Ramos (cell line): ENCODE measurements at regions not wholly inside any gene's neighbourhood (a gene's known extent, or its start where the extent isn't known, plus 50 kb on each side); places are given as distances from the start of the nearest gene placed in this dataset.
"Not testable (repeated sequence)": the region's sequence is repeated elsewhere in the genome, so short reads cannot be mapped to it uniquely, and the experiment has no call there.

ENCODE experiments used
- in situ Hi-C: fragments of 300-500 bp; cut with MboI; formaldehyde crosslinking; loops from one replicate; pipeline ENCODE4 v1.14.3; 2022; ENCODE audit warnings: low sequenced_read_pairs; ENCODE audit not compliant: unreplicated experiment

DNA sequence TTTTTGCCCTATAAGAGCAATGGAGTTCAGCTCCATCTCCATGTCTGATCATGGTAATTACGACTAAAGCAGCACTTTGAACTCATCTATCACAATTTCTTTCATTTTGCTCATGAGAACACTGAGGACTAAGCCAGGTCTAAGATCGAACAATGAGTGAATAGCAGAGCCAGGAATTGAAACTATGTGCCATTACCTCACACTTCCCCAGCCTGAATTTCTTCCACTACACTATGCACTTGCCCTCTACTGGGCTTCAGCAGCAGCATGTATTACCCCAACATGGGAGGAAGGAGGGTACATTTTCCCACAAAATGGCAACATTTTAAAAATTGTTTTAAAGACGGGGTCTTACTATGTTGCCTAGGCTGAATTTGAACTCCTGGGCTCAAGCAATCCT lies 274.7 kb upstream of the FGF13 start:
- in situ Hi-C loops: no loop called here

DNA sequence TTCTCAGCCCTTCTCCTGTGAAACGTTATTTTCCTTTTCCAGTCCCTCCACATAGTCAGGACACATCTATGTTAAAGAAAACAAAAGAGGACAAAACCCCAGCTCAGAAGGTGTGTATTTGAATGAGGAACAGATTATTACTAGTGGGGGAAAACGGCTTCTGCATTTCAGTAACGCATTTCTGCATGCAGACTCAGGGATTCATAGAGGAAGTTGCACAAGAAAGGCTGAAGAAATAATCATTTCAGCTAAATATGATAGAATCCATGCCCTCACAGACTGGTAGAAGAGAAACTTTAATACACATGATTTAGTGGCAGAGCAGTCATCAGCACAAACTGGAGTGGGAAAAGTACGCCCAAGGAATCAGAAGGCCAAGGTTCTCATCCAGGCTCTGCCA lies 270.8 kb upstream of the FGF13 start:
- in situ Hi-C loops: no loop called here

GRCh38 chrX:138964501-138964900 lies 253.0 kb upstream of the FGF13 start:
- in situ Hi-C loops: no loop called here

DNA sequence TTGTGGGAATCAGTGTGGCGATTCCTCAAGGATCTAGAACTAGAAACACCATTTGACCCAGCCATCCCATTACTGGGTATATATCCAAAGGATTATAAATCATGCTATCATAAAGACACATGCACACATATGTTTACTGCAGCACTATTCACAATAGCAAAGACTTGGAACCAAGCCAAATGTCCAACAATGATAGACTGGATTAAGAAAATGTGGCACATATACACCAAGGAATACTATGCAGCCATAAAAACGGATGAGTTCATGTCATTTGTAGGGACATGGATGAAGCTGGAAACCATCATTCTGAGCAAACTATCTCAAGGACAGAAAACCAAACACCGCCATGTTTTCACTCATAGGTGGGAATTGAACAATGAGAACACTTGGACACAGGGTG lies 250.9 kb upstream of the FGF13 start:
- in situ Hi-C loops: not testable (repeated sequence)

GRCh38 chrX:138954976-138955375 lies 243.5 kb upstream of the FGF13 start:
- in situ Hi-C loops: no loop called here

- in situ Hi-C loops: no loop called here
Observed at GRCh38 chrX:138946926-138947325, 235.4 kb upstream of the FGF13 start.

DNA sequence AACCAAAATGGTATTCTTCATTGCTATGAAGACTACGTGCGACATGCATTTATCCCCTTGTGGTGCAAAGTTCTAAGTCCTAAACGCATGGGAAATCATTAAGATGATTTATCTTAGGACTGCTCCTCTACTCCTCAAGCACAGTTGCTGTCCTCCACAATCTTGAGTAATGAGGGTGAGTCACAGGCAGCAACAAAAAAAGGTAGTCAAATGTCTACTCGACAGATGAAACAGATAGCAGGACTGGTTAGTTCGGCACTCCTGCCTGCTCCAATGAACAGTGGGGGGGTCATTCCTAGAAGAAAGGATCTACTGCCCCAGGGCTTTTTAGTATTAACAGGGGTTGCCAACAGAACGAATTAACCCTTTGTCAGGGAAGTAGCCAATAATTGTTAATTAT lies 233.7 kb upstream of the FGF13 start:
- in situ Hi-C loops: no loop called here

- in situ Hi-C loops: no loop called here
Observed at GRCh38 chrX:138939038-138939437, 227.5 kb upstream of the FGF13 start.

- in situ Hi-C loops: no loop called here
Observed at GRCh38 chrX:138938003-138938402, 226.5 kb upstream of the FGF13 start.

DNA sequence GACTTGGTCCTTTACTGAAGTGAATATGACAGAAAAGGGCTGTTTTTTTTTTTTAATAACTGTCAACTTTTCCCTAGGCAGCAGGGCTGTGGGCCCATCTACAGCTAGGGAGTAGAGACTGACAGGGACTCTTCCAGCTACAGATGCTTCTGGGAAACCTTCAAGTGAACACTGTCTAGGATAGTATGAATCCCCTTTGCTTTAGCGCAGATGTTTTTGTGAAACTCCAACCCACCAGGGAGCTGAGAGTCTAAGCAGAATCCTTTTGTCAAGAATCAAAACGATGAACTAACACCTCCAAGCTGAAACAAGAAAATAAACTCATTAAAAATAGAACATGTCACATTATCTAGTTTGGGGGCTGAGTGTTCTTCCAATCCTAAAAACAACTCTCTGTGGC lies 219.7 kb upstream of the FGF13 start:
- in situ Hi-C loops: no loop called here

DNA sequence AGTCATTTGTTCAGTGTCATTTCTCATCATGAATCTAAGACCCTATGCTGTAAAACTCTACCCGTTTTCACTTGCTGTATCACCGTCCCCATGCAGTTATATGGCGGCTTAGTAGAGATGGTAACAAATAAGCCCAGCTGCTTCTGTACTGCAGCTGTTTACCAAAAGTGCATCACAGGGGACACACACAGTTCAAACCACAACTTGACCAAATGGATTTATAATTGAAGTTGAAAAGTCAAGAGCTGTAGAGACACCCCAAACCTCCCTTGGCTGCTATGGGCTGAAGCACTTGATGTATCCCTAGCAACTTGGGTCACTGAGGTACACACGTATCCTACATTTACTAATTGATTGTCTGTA lies 219.0 kb upstream of the FGF13 start:
- in situ Hi-C loops: no loop called here

GRCh38 chrX:138929926-138930582 lies 218.5 kb upstream of the FGF13 start:
- in situ Hi-C loops: no loop called here

GRCh38 chrX:138928737-138929459 lies 217.4 kb upstream of the FGF13 start:
- in situ Hi-C loops: no loop called here

DNA sequence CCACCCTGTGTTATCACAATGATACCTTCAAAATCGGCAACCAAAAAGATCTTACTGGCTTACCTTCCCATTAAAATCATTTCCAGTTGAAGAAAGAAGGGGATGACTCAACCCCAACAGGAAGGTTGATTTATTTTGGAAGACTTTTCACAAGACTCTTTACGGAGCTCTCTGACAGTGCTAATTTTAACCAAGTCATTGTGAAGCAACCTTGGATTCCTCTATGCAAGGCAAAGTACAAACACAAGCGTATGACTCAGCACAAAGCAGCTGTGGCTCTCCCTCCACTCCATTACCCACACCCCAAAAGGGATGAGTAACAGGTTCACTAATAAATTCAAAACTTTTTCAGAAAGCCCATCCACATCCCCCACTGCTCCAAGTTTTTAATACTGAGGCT lies 213.8 kb upstream of the FGF13 start:
- in situ Hi-C loops: no loop called here

DNA sequence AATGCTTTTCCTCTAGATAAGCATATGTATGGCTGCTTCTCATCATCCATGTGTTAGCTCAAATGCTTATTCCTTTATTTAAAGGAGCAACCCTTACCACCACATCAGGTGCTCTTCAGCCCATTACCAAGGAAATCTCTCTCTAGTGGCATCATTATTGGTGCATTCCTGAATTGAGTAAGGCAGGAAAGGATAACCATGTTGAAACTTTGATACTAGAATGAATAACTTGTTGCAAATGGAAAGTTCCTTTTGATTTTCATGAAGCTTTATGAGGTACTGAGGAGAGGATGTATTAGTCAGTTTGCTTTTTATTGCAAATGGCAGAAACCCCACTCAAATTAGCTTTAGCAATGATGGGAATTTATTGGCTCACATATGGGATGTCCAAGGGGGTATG lies 212.3 kb upstream of the FGF13 start:
- in situ Hi-C loops: no loop called here

DNA sequence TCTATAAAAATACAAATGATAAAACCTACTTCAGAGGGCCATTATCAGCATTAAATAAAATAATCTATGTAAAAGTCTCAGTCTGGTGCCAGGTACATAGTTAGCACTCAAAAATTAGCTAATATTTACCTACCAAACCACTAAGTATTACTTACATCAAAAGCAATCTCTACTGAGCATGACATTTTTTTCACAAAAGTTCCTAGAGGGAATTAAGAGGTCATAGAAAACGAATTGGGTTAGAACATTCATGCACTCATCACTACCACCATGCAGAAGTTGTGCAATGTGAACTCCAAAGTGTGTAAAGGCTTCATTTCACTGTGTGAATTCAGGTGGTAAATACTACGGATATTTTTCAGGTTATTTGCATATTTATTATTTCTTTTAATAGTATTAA lies 209.5 kb upstream of the FGF13 start:
- in situ Hi-C loops: no loop called here

DNA sequence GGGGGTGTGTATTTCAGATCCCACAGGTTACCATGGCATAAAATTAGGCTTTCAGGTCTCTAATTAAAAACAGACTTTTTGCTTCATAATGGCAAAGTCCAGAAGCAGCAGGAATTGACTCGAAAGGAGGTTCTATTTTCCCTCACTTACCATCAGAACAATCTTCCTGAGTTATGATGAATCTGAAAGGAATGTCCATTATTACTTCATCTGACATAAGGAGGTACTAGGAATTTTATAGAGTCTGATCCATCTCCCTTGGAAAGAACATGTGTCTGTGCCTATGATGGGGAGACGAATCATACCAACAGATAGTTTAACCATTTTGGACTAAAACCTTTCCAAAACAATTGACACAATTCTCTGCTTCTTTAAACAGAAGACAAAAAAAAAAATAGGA lies 206.3 kb upstream of the FGF13 start:
- in situ Hi-C loops: no loop called here

DNA sequence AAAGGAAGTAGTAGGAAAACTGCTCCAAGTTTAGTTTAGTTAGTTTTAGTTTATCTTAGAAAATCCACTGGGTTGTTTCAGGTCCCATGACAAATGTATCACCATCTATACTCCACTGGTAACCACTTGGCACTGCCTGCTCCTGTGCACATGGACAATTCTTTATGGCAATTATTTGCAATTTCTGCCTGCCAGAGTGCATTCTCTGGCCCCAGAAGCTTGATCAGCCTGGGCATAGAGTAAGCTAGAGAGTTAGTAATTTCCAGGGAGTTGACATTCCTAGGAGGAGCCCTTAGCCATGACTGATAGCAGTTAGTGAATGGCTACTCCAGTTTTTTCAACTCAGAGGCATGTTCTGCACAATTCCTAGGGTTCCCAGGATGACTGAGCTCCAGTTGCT lies 203.2 kb upstream of the FGF13 start:
- in situ Hi-C loops: no loop called here

DNA sequence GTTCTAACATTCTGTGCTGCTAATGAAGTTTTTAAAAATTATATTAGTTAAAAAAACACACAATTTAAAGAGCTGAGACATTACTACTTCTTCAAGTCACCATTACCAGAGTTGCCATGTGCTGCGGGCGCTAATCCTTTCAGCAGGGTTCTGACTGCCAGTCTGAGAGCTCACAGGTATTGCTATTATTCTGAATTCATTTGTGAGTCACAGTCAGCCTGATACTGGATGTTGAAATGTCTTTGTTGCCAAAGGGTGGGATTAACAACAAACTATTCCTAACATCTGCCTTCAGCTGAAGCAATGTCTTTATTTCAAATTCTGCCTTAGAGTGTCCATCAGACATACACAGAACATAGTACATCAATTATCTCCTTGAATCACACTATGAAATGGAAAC lies 197.1 kb upstream of the FGF13 start:
- in situ Hi-C loops: no loop called here

- in situ Hi-C loops: no loop called here
Observed at GRCh38 chrX:138897621-138898492, 186.3 kb upstream of the FGF13 start.

DNA sequence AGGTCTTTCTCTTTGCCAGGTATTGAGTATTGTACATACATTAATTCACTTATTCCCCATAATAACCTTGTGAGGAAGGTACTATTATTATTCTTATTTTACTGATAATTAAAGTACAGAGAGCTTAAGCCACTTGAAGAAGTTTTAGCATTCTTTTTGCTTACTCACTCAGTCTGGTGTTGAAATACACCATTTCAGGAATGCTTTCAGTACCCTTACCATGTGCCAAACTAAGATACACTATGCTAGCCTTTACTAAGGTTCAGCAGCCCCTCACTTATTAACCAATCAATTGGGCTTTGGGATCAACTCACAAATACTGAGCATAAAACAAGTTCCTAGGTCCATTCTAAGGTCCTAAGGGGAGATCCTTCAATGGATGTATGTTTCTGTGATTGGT lies 179.0 kb upstream of the FGF13 start:
- in situ Hi-C loops: no loop called here
